Neural cell (in vitro differentiated cells): ENCODE measurements at regions not wholly inside any gene's neighbourhood (a gene's known extent, or its start where the extent isn't known, plus 50 kb on each side); places are given as distances from the start of the nearest gene placed in this dataset.

Experiments used
- CTCF ChIP-seq: fragments of 450-650 bp; IDR thresholded peaks from 2 replicates; pipeline ENCODE4 v1.5.1; 2014; ENCODE audit warnings: antibody characterized with exemption, mild to moderate bottlenecking, moderate library complexity; ENCODE audit not compliant: poor library complexity, severe bottlenecking
- EP300 ChIP-seq: fragments of 450-650 bp; conservative IDR thresholded peaks from 2 replicates; pipeline ENCODE4 v1.6.1; 2014; ENCODE audit warnings: antibody characterized with exemption, mild to moderate bottlenecking, moderate library complexity; ENCODE audit not compliant: poor library complexity, severe bottlenecking
- EZH2 ChIP-seq: fragments of 200-600, 300-800 bp; shearing (Covaris generic), sonication (generic); IDR thresholded peaks from 2 replicates; pipeline ENCODE4 v1.6.1; 2014; ENCODE audit warnings: antibody characterized with exemption, low read length, borderline replicate concordance, mild to moderate bottlenecking; ENCODE audit not compliant: insufficient read depth, poor library complexity, severe bottlenecking
- MXI1 ChIP-seq: fragments of 450-650 bp; conservative IDR thresholded peaks from 2 replicates; pipeline ENCODE4 v1.6.1; 2014; ENCODE audit warnings: antibody characterized with exemption, mild to moderate bottlenecking; ENCODE audit not compliant: poor library complexity, severe bottlenecking
- POLR2AphosphoS5 ChIP-seq: IDR thresholded peaks from 2 replicates; pipeline ENCODE4 v1.6.1; 2012
- RAD21 ChIP-seq: fragments of 450-650 bp; conservative IDR thresholded peaks from 2 replicates; pipeline ENCODE4 v1.6.1; 2014; ENCODE audit warnings: antibody characterized with exemption, mild to moderate bottlenecking, moderate library complexity
- REST ChIP-seq: IDR thresholded peaks from 2 replicates; pipeline ENCODE4 v1.6.1; 2012; ENCODE audit warnings: borderline replicate concordance

- TF ChIP-seq EP300 (no peak), CTCF (no peak), POLR2AphosphoS5 (no peak), RAD21 (no peak), MXI1 (no peak), EZH2 (no peak), REST (no peak)
These were observed 236.3 kb upstream of the FSIP2 start for GRCh38 chr2:185502351-185502750.
